ENCODE measurements at regions not wholly inside any gene's neighbourhood (a gene's known extent, or its start where the extent isn't known, plus 50 kb on each side); places are given as distances from the start of the nearest gene placed in this dataset.
"Not testable (repeated sequence)": the region's sequence is repeated elsewhere in the genome, so short reads cannot be mapped to it uniquely, and the experiment has no call there.

DNA sequence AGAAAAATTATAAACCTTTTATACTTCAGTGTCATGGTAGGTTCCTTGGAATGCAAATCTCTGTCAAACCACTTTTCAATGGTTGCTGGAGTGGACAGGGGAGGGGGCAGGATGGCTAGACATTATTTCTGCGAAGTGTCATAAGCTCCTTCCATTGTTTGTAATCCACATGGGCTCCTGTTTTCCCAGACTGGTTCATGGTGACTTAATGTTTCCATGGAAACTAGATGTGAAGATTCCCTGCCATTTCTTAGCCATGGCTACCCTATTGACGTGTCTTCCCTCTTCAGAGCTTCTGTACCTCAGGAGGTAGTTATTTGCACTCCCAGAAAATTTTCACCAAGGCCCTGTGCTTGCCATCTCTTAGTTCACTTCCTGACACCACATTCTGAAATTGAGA is 95.3 kb downstream of the UFM1 start:
- Histone ChIP-seq H3K4me1 (no peaks in the 10 kb centered on the region), H3K4me3 (no peak overlapping the region), H3K9me3 (peaks cover 0 to 2% (median 0%) of the 10 kb centered on the region in 3 donors), H3K27me3 (no peaks in the 10 kb centered on the region), H3K36me3 (no peaks in the 10 kb centered on the region), H3K27ac (no peak overlapping the region)
- ATAC-seq (no peak), DNase-seq (no peak)
- TF ChIP-seq, protein P1, sequence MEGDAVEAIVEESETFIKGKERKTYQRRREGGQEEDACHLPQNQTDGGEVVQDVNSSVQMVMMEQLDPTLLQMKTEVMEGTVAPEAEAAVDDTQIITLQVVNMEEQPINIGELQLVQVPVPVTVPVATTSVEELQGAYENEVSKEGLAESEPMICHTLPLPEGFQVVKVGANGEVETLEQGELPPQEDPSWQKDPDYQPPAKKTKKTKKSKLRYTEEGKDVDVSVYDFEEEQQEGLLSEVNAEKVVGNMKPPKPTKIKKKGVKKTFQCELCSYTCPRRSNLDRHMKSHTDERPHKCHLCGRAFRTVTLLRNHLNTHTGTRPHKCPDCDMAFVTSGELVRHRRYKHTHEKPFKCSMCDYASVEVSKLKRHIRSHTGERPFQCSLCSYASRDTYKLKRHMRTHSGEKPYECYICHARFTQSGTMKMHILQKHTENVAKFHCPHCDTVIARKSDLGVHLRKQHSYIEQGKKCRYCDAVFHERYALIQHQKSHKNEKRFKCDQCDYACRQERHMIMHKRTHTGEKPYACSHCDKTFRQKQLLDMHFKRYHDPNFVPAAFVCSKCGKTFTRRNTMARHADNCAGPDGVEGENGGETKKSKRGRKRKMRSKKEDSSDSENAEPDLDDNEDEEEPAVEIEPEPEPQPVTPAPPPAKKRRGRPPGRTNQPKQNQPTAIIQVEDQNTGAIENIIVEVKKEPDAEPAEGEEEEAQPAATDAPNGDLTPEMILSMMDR (IDR thresholded peaks at IDR 0.05 in 4 of 5, conservative IDR thresholded peaks at IDR 0.05 in 1 of 5), result no peak
- TF ChIP-seq POLR2A (IDR thresholded peaks at IDR 0.05), result no peak
- intact Hi-C loops (cut with DNase I; ENCODE audit: low total_unique reads) (no loop called here), in situ Hi-C loops (cut with MboI; ENCODE audit: low sequenced_read_pairs in 4 of 4) (no loop called here)

DNA sequence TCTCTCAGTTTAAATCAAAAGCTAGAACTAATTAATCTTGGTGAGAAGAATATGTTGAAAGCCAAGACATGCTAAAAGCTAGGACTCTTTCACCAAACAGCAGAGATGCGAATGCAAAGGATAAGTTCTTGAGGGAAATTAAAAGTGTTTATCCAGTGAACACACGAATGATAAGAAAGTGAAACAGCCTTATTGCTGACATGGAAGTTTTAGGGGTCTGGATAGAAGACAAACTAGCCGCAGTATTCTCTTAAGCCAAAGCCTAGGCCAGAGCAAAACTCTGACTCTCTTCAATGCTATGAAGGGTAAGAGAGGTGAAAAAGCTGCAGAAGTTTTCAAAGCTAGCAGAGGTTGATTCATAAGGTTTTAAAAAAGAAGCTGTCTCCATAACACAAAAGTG is 103.0 kb downstream of the UFM1 start:
- no peak for TF ChIP-seq POLR2A (IDR thresholded peaks at IDR 0.05)
- TF ChIP-seq, protein P1 (IDR thresholded peaks at IDR 0.05 in 4 of 5, conservative IDR thresholded peaks at IDR 0.05 in 1 of 5), result no peak
- H3K4me3 ChIP-seq, result no peak overlapping the region
- H3K27ac ChIP-seq, result no peak overlapping the region
- H3K9me3 ChIP-seq, result peaks cover 0 to 2% (median 0%) of the 10 kb centered on the region in 3 donors
- in situ Hi-C loops (cut with MboI; ENCODE audit: low sequenced_read_pairs in 4 of 4), result no loop called here
- no peaks in the 10 kb centered on the region for H3K27me3 ChIP-seq
- DNase-seq, result no peak
- H3K4me1 ChIP-seq, result no peaks in the 10 kb centered on the region
- no peaks in the 10 kb centered on the region for H3K36me3 ChIP-seq
- intact Hi-C loops (cut with DNase I; ENCODE audit: low total_unique reads), result no loop called here
- no peak for ATAC-seq

DNA sequence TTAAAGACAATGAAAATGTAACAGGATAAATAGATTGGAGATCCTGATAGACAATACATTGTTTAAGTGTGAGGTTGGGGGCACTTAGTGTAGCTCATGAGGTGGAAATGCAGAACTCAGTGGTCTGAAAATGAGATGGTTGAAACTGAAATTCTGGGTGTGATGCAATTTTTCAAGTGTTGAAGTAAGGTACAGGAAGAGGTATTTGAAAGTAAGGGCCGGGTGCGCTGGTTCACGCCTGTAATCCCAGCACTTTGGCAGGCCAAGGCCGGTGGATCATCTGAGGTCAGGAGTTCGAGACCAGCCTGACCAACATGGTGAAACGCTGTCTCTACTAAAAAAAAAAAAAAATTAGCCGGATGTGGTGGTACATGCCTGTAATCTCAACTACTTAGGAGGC is 113.0 kb downstream of the UFM1 start:
- intact Hi-C loops (cut with DNase I; ENCODE audit: low total_unique reads), result no loop called here
- ATAC-seq (no peak), DNase-seq (no peak)
- Histone ChIP-seq H3K4me3 (no peak overlapping the region), H3K4me1 (no peaks in the 10 kb centered on the region), H3K36me3 (no peaks in the 10 kb centered on the region), H3K27me3 (no peaks in the 10 kb centered on the region), H3K27ac (no peak overlapping the region), H3K9me3 (no peaks in the 10 kb centered on the region)
- TF ChIP-seq, protein P1 (IDR thresholded peaks at IDR 0.05 in 4 of 5, conservative IDR thresholded peaks at IDR 0.05 in 1 of 5), result no peak
- no peak for TF ChIP-seq POLR2A (IDR thresholded peaks at IDR 0.05)
- in situ Hi-C loops (cut with MboI; ENCODE audit: low sequenced_read_pairs in 4 of 4), result no loop called here

DNA sequence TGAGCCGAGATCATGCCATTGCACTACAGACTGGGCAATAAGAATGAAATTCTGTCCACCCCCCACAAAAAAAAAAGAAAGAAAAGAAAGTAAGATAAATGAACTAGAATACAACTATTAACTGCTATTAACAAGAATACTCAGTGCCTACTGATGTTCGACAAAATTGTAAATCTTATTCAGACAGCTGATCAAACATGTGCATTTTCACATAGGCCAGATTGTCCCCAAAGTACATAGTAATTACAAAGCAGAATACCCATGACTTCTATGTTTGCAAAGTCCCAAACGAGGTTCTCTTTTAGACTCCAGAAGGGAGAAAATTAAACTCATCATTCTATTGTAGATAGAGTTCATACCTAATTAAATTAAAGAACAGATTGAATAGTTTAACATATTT is 113.4 kb downstream of the UFM1 start:
- no peaks in the 10 kb centered on the region for H3K36me3 ChIP-seq
- H3K27ac ChIP-seq, result no peak overlapping the region
- H3K4me1 ChIP-seq, result no peaks in the 10 kb centered on the region
- no peak for ATAC-seq
- TF ChIP-seq, protein P1 (IDR thresholded peaks at IDR 0.05 in 4 of 5, conservative IDR thresholded peaks at IDR 0.05 in 1 of 5), result no peak
- no peak for TF ChIP-seq POLR2A (IDR thresholded peaks at IDR 0.05)
- DNase-seq, result no peak
- H3K4me3 ChIP-seq, result no peak overlapping the region
- in situ Hi-C loops (cut with MboI; ENCODE audit: low sequenced_read_pairs in 4 of 4) (no loop called here), intact Hi-C loops (cut with DNase I; ENCODE audit: low total_unique reads) (no loop called here)
- H3K27me3 ChIP-seq, result no peaks in the 10 kb centered on the region
- H3K9me3 ChIP-seq, result no peaks in the 10 kb centered on the region

DNA sequence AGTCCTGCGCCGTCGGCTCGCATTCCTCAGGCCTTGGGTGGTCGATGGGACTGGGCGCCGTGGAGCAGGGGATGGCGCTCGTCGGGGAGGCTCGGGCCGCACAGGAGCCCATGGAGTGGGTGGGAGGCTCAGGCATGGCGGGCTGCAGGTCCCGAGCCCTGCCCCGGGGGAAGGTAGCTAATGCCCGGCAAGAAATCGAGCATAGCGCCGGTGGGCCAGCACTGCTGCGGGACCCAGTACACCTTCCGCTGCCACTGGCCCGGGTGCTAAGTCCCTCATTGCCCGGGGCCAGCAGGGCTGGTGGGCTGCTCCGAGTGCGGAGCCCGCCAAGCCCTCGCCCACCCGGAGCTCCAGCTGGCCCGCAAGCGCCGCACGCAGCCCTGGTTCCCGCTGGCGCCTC is 122.8 kb downstream of the UFM1 start:
- H3K27me3 ChIP-seq; in situ Hi-C loops (cut with MboI; ENCODE audit: low sequenced_read_pairs in 4 of 4); H3K4me1 ChIP-seq; intact Hi-C loops (cut with DNase I; ENCODE audit: low total_unique reads); ATAC-seq; H3K36me3 ChIP-seq; H3K4me3 ChIP-seq; DNase-seq; H3K27ac ChIP-seq; H3K9me3 ChIP-seq: not testable (repeated sequence)
